K562 (cell line): ENCODE measurements at regions not wholly inside any gene's neighbourhood (a gene's known extent, or its start where the extent isn't known, plus 50 kb on each side); places are given as distances from the start of the nearest gene placed in this dataset.

Experiments used
- ATAC-seq: fragments of 200-7000 bp; cut with Tn5 transposase; 3 replicates; pipeline ENCODE4 v1.9.1; 2020; ENCODE audit warnings: moderate library complexity
- BruUV-seq: library from RNA; stranded (reverse); fragments of 400-500 nt; replicated peaks from 2 replicates; lab custom pipeline; 2021; lab: Mats Ljungman, UMichigan
- CTCF ChIA-PET: fragments of 300-600 bp; formaldehyde crosslinking; extraction: SDS; loops from one replicate; lab custom pipeline; 2021; ENCODE audit warnings: low intra/inter-chr PET ratio; lab: Yijun Ruan, JAX
- POLR2A ChIA-PET: fragments of 300-600, 350-650 bp; sonication (Branson Sonifier 250); formaldehyde crosslinking; extraction: SDS; loops from one replicate; lab custom pipeline; 2021; ENCODE audit warnings: antibody characterized with exemption, inconsistent platforms; lab: Yijun Ruan, JAX
- DNase-seq, 4 experiments: peaks; one replicate each; pipeline versions ENCODE4 v3.0.0 to v3.0.0-alpha.2; 2011 to 2018; ENCODE audit warnings: low spot score in 3 of 4, mixed read lengths in 3 of 4; ENCODE audit errors: extremely low read depth in 1 of 4
- FAIRE-seq: peaks from 2 replicates; lab custom pipeline; 2011; peaks lifted over from hg19 to GRCh38; lab: Jason Lieb, UNC
- H2AFZ ChIP-seq: 2 replicates; pipeline ENCODE4 v1.6.0; 2011; ENCODE audit warnings: low read depth, low read length, control low read depth, inconsistent platforms
- H3K27ac ChIP-seq: fragments of 200-600 bp; 3 replicates; pipeline ENCODE4 v1.8.0; 2011; ENCODE audit warnings: low read depth, mild to moderate bottlenecking, control low read depth, inconsistent platforms, low read length, moderate library complexity, mixed read lengths; ENCODE audit errors: extremely low read depth
- H3K27me3 ChIP-seq, 2 experiments: fragments of 300-600 bp in 1 of 2; 2 replicates in 1 of 2; 3 replicates in 1 of 2; pipeline versions ENCODE4 v1.6.0 to v1.8.0; 2011; ENCODE audit warnings: inconsistent platforms in 2 of 2, low read length in 2 of 2, mild to moderate bottlenecking in 1 of 2, mixed read lengths in 1 of 2, moderate library complexity in 1 of 2; ENCODE audit not compliant: control insufficient read depth in 2 of 2, insufficient read depth in 2 of 2
- H3K36me3 ChIP-seq: fragments of 300-600 bp; 3 replicates; pipeline ENCODE4 v1.8.0; 2011; ENCODE audit warnings: mild to moderate bottlenecking, low read length, inconsistent platforms; ENCODE audit not compliant: control insufficient read depth, insufficient read depth
- H3K4me1 ChIP-seq, 2 experiments: fragments of 200-600 bp in 1 of 2; replicated peaks in 1 of 2; 2 replicates in 1 of 2; 3 replicates in 1 of 2; pipeline versions ENCODE4 v1.5.1 to v1.8.0; 2011; ENCODE audit warnings: inconsistent platforms in 2 of 2, low read length in 2 of 2, mild to moderate bottlenecking in 1 of 2, mixed read lengths in 1 of 2, moderate library complexity in 1 of 2; ENCODE audit not compliant: control insufficient read depth in 2 of 2, insufficient read depth in 2 of 2
- H3K4me2 ChIP-seq: 2 replicates; pipeline ENCODE4 v1.6.1; 2011; ENCODE audit warnings: low read length, control low read depth, inconsistent platforms, mixed read lengths; ENCODE audit not compliant: insufficient read depth
- H3K4me3 ChIP-seq: fragments of 200-600 bp; sonication (generic), shearing (Covaris generic); 2 replicates; pipeline ENCODE4 v1.5.1; 2016; ENCODE audit warnings: control low read depth, inconsistent platforms
- H3K79me2 ChIP-seq: fragments of 200-600 bp; 3 replicates; pipeline ENCODE4 v1.8.0; 2011; ENCODE audit warnings: low read length, inconsistent platforms; ENCODE audit not compliant: control insufficient read depth, insufficient read depth
- H3K9ac ChIP-seq, 2 experiments: 2 replicates each; pipeline versions ENCODE4 v1.6.0 to v1.6.1; 2011; ENCODE audit warnings: low read depth in 2 of 2, low read length in 2 of 2, control low read depth in 1 of 2, inconsistent platforms in 1 of 2, mild to moderate bottlenecking in 1 of 2, mixed read lengths in 1 of 2; ENCODE audit not compliant: insufficient read depth in 1 of 2
- H3K9me1 ChIP-seq: one replicate; pipeline ENCODE4 v1.6.0; 2011; ENCODE audit warnings: inconsistent platforms, mild to moderate bottlenecking, low read length, moderate library complexity; ENCODE audit not compliant: control insufficient read depth, insufficient read depth
- H3K9me3 ChIP-seq: replicated peaks from 2 replicates; pipeline ENCODE4 v1.5.1; 2011; ENCODE audit warnings: low read depth, low read length, inconsistent platforms; ENCODE audit not compliant: control insufficient read depth, insufficient read depth
- H4K20me1 ChIP-seq: replicated peaks from 2 replicates; pipeline ENCODE4 v1.6.1; 2011; ENCODE audit warnings: low read length, inconsistent platforms, mixed read lengths; ENCODE audit not compliant: control insufficient read depth, insufficient read depth
- ATF1 ChIP-seq, 2 experiments: fragments of 450-650 bp in 1 of 2; IDR thresholded peaks; 2 replicates each; pipeline ENCODE4 v1.6.1; 2016; ENCODE audit warnings: missing compliant biosample characterization in 1 of 2, missing genetic modification characterization in 1 of 2
- CBFB ChIP-seq: sonication (generic); formaldehyde crosslinking; IDR thresholded peaks from 2 replicates; pipeline ENCODE4 v1.4.0; 2020; ENCODE audit warnings: mild to moderate bottlenecking, missing genetic modification reagents
- CBX1 ChIP-seq: sonication (generic); IDR thresholded peaks from 2 replicates; pipeline ENCODE4 v1.6.1; 2016; ENCODE audit warnings: antibody characterized with exemption, low read depth, mild to moderate bottlenecking
- CBX8 ChIP-seq: fragments of 200-600 bp; sonication (generic); IDR thresholded peaks from 2 replicates; pipeline ENCODE4 v1.6.1; 2012; ENCODE audit warnings: borderline replicate concordance, mixed run types, low read depth, mild to moderate bottlenecking, moderate library complexity, mixed read lengths, low read length, control low read depth, inconsistent platforms; ENCODE audit not compliant: poor library complexity, severe bottlenecking; ENCODE audit errors: extremely low read depth
- CHCHD3 ChIP-seq: fragments of 250-450 bp; sonication (Bioruptor Pico); IDR thresholded peaks from 2 replicates; pipeline ENCODE4 v2.1.2; 2022; ENCODE audit warnings: mild to moderate bottlenecking
- EHMT2 ChIP-seq: fragments of 450-650 bp; IDR thresholded peaks from 2 replicates; pipeline ENCODE4 v1.6.1; 2018; ENCODE audit warnings: antibody characterized with exemption
- HDAC2 ChIP-seq: fragments of 450-650 bp; IDR thresholded peaks from 2 replicates; pipeline ENCODE4 v1.6.1; 2016; ENCODE audit warnings: mild to moderate bottlenecking
- MAFF ChIP-seq: IDR thresholded peaks from 2 replicates; pipeline ENCODE4 v1.6.1; 2012; ENCODE audit warnings: low read length, improper control_type of control experiment
- MCM5 ChIP-seq: fragments of 450-650 bp; IDR thresholded peaks from 2 replicates; pipeline ENCODE4 v1.6.1; 2016; ENCODE audit warnings: low read depth
- NEUROD1 ChIP-seq: fragments of 150-350 bp; IDR thresholded peaks from 2 replicates; pipeline ENCODE4 v1.6.1; 2014; ENCODE audit warnings: borderline replicate concordance, low read length, low read depth; ENCODE audit not compliant: partially characterized antibody
- NR4A1 ChIP-seq, 2 experiments: fragments of 250-450 bp in 1 of 2; fragments of 450-650 bp in 1 of 2; sonication (Bioruptor Pico) in 1 of 2; IDR thresholded peaks; 2 replicates each; pipeline versions ENCODE4 v1.4.0 to v1.6.1; 2016 to 2020; ENCODE audit warnings: mild to moderate bottlenecking in 2 of 2, missing compliant biosample characterization in 1 of 2, missing genetic modification characterization in 1 of 2, moderate library complexity in 1 of 2
- PHB ChIP-seq: fragments of 250-450 bp; sonication (Bioruptor Pico); IDR thresholded peaks from 2 replicates; pipeline ENCODE4 v1.5.0; 2021
- POU5F1 ChIP-seq: fragments of 150-350 bp; IDR thresholded peaks from 2 replicates; pipeline ENCODE4 v1.6.1; 2014; ENCODE audit warnings: borderline replicate concordance, low read length, low read depth, mild to moderate bottlenecking; ENCODE audit not compliant: partially characterized antibody
- RNF2 ChIP-seq: sonication (generic); IDR thresholded peaks from 2 replicates; pipeline ENCODE4 v1.6.1; 2016
- THRAP3 ChIP-seq: fragments of 450-650 bp; IDR thresholded peaks from 2 replicates; pipeline ENCODE4 v1.6.1; 2016; ENCODE audit warnings: mild to moderate bottlenecking, inconsistent platforms, borderline replicate concordance
- TSC22D4 ChIP-seq: fragments of 450-650 bp; IDR thresholded peaks from 2 replicates; pipeline ENCODE4 v1.6.1; 2016; ENCODE audit warnings: missing genetic modification characterization, missing biosample characterization, control low read depth
- YY1 ChIP-seq, 3 experiments: IDR thresholded peaks; 2 replicates each; pipeline ENCODE4 v1.6.1; 2011; ENCODE audit warnings: low read length in 2 of 3, mild to moderate bottlenecking in 2 of 3, moderate library complexity in 2 of 3, borderline replicate concordance in 1 of 3, control low read depth in 1 of 3, low read depth in 1 of 3; ENCODE audit not compliant: insufficient read depth in 3 of 3, insufficient replicate concordance in 2 of 3, control insufficient read depth in 1 of 3, insufficient read length in 1 of 3; ENCODE audit errors: extremely low read depth in 1 of 3
- ZBTB11 ChIP-seq, 3 experiments: fragments of 200-800 bp in 1 of 3; fragments of 250-450 bp in 1 of 3; fragments of 450-650 bp in 1 of 3; sonication (Bioruptor Pico) in 1 of 3; sonication (Bioruptor generic) in 1 of 3; formaldehyde crosslinking in 1 of 3; IDR thresholded peaks; 2 replicates each; pipeline versions ENCODE4 v1.6.1 to v1.8.0; 2016 to 2022; ENCODE audit warnings: mild to moderate bottlenecking in 2 of 3, missing genetic modification characterization in 2 of 3, missing compliant biosample characterization in 1 of 3, moderate library complexity in 1 of 3
- ZNF134 ChIP-seq: fragments of 250-450 bp; sonication (Bioruptor Pico); conservative IDR thresholded peaks from 2 replicates; pipeline ENCODE4 v1.4.0; 2020
- ZNF140 ChIP-seq: fragments of 250-450 bp; sonication (Bioruptor Pico); IDR thresholded peaks from 2 replicates; pipeline ENCODE4 v1.8.0; 2021; ENCODE audit warnings: moderate library complexity, mild to moderate bottlenecking, inconsistent platforms
- ZNF79 ChIP-seq: fragments of 250-450 bp; sonication (Bioruptor Pico); IDR thresholded peaks from 2 replicates; pipeline ENCODE4 v1.4.0; 2020; ENCODE audit warnings: low read depth, mild to moderate bottlenecking, moderate library complexity
- WGBS: fragments of 100-300 bp; shearing (Covaris generic); methylation state at CpG from one replicate; pipeline ENCODE4 v1.1.6; 2016; ENCODE audit warnings: low coverage, mixed read lengths; ENCODE audit not compliant: insufficient coverage; ENCODE audit errors: missing lambda C conversion rate; 5-methylcytosine and 5-hydroxymethylcytosine counted together
- in situ Hi-C: fragments of 300-500 bp; cut with MboI; formaldehyde crosslinking; loops from 4 replicates; pipeline ENCODE4 v1.15.0; 2018; ENCODE audit warnings: inconsistent platforms, mixed read lengths
- intact Hi-C: fragments of 100-400 bp; cut with micrococcal nuclease; formaldehyde crosslinking; loops from 2 replicates; pipeline ENCODE4 v1.14.2; 2022

DNA sequence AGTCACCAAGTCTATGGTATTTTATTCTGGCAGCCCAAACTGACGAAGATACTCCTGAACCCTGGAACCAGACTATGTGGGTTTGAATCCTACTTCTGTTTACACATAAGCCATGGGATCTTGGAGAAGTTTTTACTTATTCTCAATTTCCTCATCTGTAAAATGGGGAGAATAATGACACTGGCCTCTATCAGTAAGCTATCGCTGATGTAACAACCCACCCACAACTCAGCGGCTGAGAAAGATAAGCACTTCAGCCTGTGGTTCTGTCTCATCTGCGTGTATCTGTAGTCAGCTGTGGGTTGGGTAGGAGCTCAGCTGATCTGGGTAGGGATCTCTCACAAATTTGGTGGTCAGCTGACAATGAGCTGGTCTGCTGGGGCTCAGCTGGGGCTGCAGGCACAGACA is 68.0 kb upstream of the ALX4 start:
- Histone ChIP-seq H3K4me2 (no peak overlapping the region), H3K9me3 (no peaks in the 10 kb centered on the region), H3K27me3 (peaks cover 4 to 41% of the 10 kb centered on the region in 2 experiments; a peak in 3 of 5 replicates), H3K9ac (no peak overlapping the region), H2AFZ (no peak overlapping the region), H3K4me1 (peaks cover 0 to 13% of the 10 kb centered on the region in 2 experiments; a peak in 3 of 5 replicates), H4K20me1 (peaks cover 3% of the 10 kb centered on the region; the same call in 1 of the 2 replicates), H3K36me3 (no peaks in the 10 kb centered on the region), H3K79me2 (no peaks in the 10 kb centered on the region), H3K9me1 (no peaks in the 10 kb centered on the region), H3K4me3 (no peak overlapping the region), H3K27ac (no peak overlapping the region)
- BruUV-seq: no TSS peak
- peak; percentile 21 for ATAC-seq
- DNase-seq: peak; percentile 36 to 52 (median 52)
- CTCF ChIA-PET: no interaction called here
- in situ Hi-C loops: no loop called here
- POLR2A ChIA-PET: interaction anchor here (0.6 to 1.5 kb wide), 5 partner anchors 12 to 910 kb away, joined by 3 read pairs; no protein-coding TSS in a partner anchor
- no peak for FAIRE-seq
- intact Hi-C loops: no loop called here
- WGBS: 9% methylated on average over 4 of the region's 4 CpGs
- TF ChIP-seq MCM5: no peak
- TF ChIP-seq TSC22D4: no peak
- no peak for TF ChIP-seq ZBTB11 (CRISPR knock-in tag; IDR thresholded peaks at IDR 0.05)
- no peak for TF ChIP-seq POU5F1
- TF ChIP-seq NEUROD1: no peak
- TF ChIP-seq CBFB (CRISPR knock-in tag): no peak
- TF ChIP-seq CBX8: no peak
- no peak for TF ChIP-seq CHCHD3 (CRISPR knock-in tag)
- no peak for TF ChIP-seq YY1 (IDR thresholded peaks at IDR 0.05; ENCODE audit: borderline replicate concordance in 1 of 3, control insufficient read depth in 1 of 3, extremely low read depth in 1 of 3, insufficient read depth in 3 of 3, insufficient read length in 1 of 3, insufficient replicate concordance in 2 of 3, low read depth in 1 of 3, low read length in 2 of 3)
- no peak for TF ChIP-seq ZNF79 (CRISPR knock-in tag)
- no peak for TF ChIP-seq ATF1 (CRISPR knock-in tag; IDR thresholded peaks at IDR 0.05)
- TF ChIP-seq ATF1 (tag; IDR thresholded peaks at IDR 0.05): peak; percentile 81
- peak; percentile 72; the same call in 1 of the 2 replicates for TF ChIP-seq CBX1
- TF ChIP-seq ZNF134: no peak
- no peak for TF ChIP-seq NR4A1 (CRISPR knock-in tag; IDR thresholded peaks at IDR 0.05)
- no peak for TF ChIP-seq NR4A1 (tag; IDR thresholded peaks at IDR 0.05)
- TF ChIP-seq MAFF: no peak
- TF ChIP-seq RNF2: no peak
- TF ChIP-seq ZNF140: no peak
- TF ChIP-seq PHB: no peak
- TF ChIP-seq THRAP3: no peak
- TF ChIP-seq HDAC2: peak; percentile 80; the same call in 1 of the 2 replicates
- TF ChIP-seq EHMT2: no peak
